Activated gamma-delta T cell treated with Interleukin-2 at 50 U/mL for 16 hours (primary cell): ENCODE measurements at regions not wholly inside any gene's neighbourhood (a gene's known extent, or its start where the extent isn't known, plus 50 kb on each side); places are given as distances from the start of the nearest gene placed in this dataset.

Experiments used
- DNase-seq: peaks from one replicate; pipeline ENCODE4 v3.0.0-alpha.2; 2020

GRCh38 chr9:88737876-88738275, 202.9 kb downstream of the NXNL2 start:
- DNase-seq: no peak

GRCh38 chr9:88738709-88739108, 203.7 kb downstream of the NXNL2 start:
- DNase-seq: no peak

- DNase-seq: no peak
Observed at GRCh38 chr9:88739373-88739772, 204.4 kb downstream of the NXNL2 start.

- DNase-seq: no peak
Observed at GRCh38 chr9:88740844-88741243, 205.9 kb downstream of the NXNL2 start.

GRCh38 chr9:88741335-88741734, 206.4 kb downstream of the NXNL2 start:
- no peak for DNase-seq

GRCh38 chr9:88742483-88742882, 207.5 kb downstream of the NXNL2 start:
- no peak for DNase-seq

GRCh38 chr9:88742905-88743304, 207.9 kb downstream of the NXNL2 start:
- no peak for DNase-seq

- no peak for DNase-seq
Observed at GRCh38 chr9:88745276-88746001, 210.5 kb downstream of the NXNL2 start.

GRCh38 chr9:88746029-88746742, 211.2 kb downstream of the NXNL2 start:
- DNase-seq: no peak

- no peak for DNase-seq
Observed at GRCh38 chr9:88746743-88747398, 211.9 kb downstream of the NXNL2 start.

GRCh38 chr9:88747768-88748167, 212.8 kb downstream of the NXNL2 start:
- DNase-seq: no peak

GRCh38 chr9:88748566-88749261, 213.7 kb downstream of the NXNL2 start:
- DNase-seq: no peak

- no peak for DNase-seq
Observed at GRCh38 chr9:88749420-88749819, 214.4 kb downstream of the NXNL2 start.

GRCh38 chr9:88750832-88751360, 215.9 kb downstream of the NXNL2 start:
- DNase-seq: no peak

GRCh38 chr9:88751781-88752180, 216.8 kb downstream of the NXNL2 start:
- no peak for DNase-seq

GRCh38 chr9:88753691-88754367, 218.9 kb downstream of the NXNL2 start:
- DNase-seq: no peak

GRCh38 chr9:88754452-88754851, 219.5 kb downstream of the NXNL2 start:
- DNase-seq: no peak

GRCh38 chr9:88754886-88755285, 219.9 kb downstream of the NXNL2 start:
- no peak for DNase-seq

GRCh38 chr9:88757406-88758010, 222.5 kb downstream of the NXNL2 start:
- no peak for DNase-seq

GRCh38 chr9:88759364-88759763, 224.4 kb downstream of the NXNL2 start:
- DNase-seq: no peak

- DNase-seq: no peak
Observed at GRCh38 chr9:88766778-88767503, 224.3 kb upstream of the S1PR3 start.

GRCh38 chr9:88767504-88767790, 223.8 kb upstream of the S1PR3 start:
- DNase-seq: no peak
